Adrenal gland (tissue), 5 donors: ENCODE measurements at regions not wholly inside any gene's neighbourhood (a gene's known extent, or its start where the extent isn't known, plus 50 kb on each side); places are given as distances from the start of the nearest gene placed in this dataset.

Experiments
- CTCF ChIP-seq, 6 experiments: fragments of 450-650 bp in 4 of 6; fragments of 200-600 bp in 2 of 6; sonication (generic) in 1 of 6; IDR thresholded peaks; 1 replicate in 5 of 6; 2 replicates in 1 of 6; pipeline versions ENCODE4 v1.5.1 to v1.8.0; 2016 to 2021; ENCODE audit warnings: antibody characterized with exemption in 6 of 6, mild to moderate bottlenecking in 2 of 6, moderate library complexity in 1 of 6
- POLR2A ChIP-seq, 2 donors: fragments of 450-650 bp; IDR thresholded peaks; one replicate each; pipeline ENCODE4 v1.6.1; 2017; ENCODE audit warnings: antibody characterized with exemption in 2 of 2, mild to moderate bottlenecking in 2 of 2, moderate library complexity in 1 of 2
- donor health status: DM: no; HTN: no; CAD: no.

GRCh38 chr9:75452512-75452911, 364.2 kb downstream of the OSTF1 start:
- TF ChIP-seq CTCF (IDR thresholded peaks at IDR 0.05) (no peak), POLR2A (IDR thresholded peaks at IDR 0.05) (no peak)
